Endothelial cell of umbilical vein (primary cell): ENCODE measurements at regions not wholly inside any gene's neighbourhood (a gene's known extent, or its start where the extent isn't known, plus 50 kb on each side); places are given as distances from the start of the nearest gene placed in this dataset.

ENCODE experiments used
- BruUV-seq: library from RNA; stranded (reverse); fragments of 400-500 nt; replicated peaks from 2 replicates; lab custom pipeline; 2021; lab: Mats Ljungman, UMichigan
- CTCF ChIA-PET: fragments of 300-600, 350-600 bp; sonication (Branson Sonifier 250); formaldehyde crosslinking; loops from one replicate; lab custom pipeline; 2021; ENCODE audit warnings: antibody characterized with exemption, inconsistent platforms; lab: Charles Lee
- POLR2A ChIA-PET: fragments of 300-600, 350-600 bp; sonication (Branson Sonifier 250); formaldehyde crosslinking; loops from one replicate; lab custom pipeline; 2021; ENCODE audit warnings: antibody characterized with exemption, inconsistent platforms; lab: Charles Lee
- DNase-seq: peaks from one replicate; pipeline ENCODE4 v3.0.0-alpha.2; 2011; ENCODE audit warnings: low read depth, low spot score
- FAIRE-seq: peaks from 2 replicates; lab custom pipeline; 2011; peaks lifted over from hg19 to GRCh38; lab: Jason Lieb, UNC
- H2AFZ ChIP-seq: 2 replicates; pipeline ENCODE4 v1.6.0; 2012; ENCODE audit warnings: low read depth, low read length, control low read depth, inconsistent platforms
- H3K27ac ChIP-seq: 2 replicates; pipeline ENCODE4 v1.5.1; 2011; ENCODE audit warnings: low read depth, mild to moderate bottlenecking, control low read depth, low read length, moderate library complexity; ENCODE audit not compliant: insufficient read depth
- H3K27me3 ChIP-seq, 2 experiments: 2 replicates each; pipeline versions ENCODE4 v1.6.0 to v1.6.1; 2011; ENCODE audit warnings: low read length in 2 of 2, mixed read lengths in 1 of 2; ENCODE audit not compliant: control insufficient read depth in 2 of 2, insufficient read depth in 2 of 2
- H3K36me3 ChIP-seq, 2 experiments: 2 replicates in 1 of 2; 3 replicates in 1 of 2; pipeline ENCODE4 v1.5.1; 2011; ENCODE audit warnings: low read length in 2 of 2, mild to moderate bottlenecking in 1 of 2, moderate library complexity in 1 of 2; ENCODE audit not compliant: control insufficient read depth in 2 of 2, insufficient read depth in 2 of 2; ENCODE audit errors: extremely low read depth in 1 of 2
- H3K4me1 ChIP-seq: 3 replicates; pipeline ENCODE4 v1.5.1; 2011; ENCODE audit warnings: mild to moderate bottlenecking, low read length; ENCODE audit not compliant: control insufficient read depth, insufficient read depth; ENCODE audit errors: extremely low read depth
- H3K4me2 ChIP-seq: 2 replicates; pipeline ENCODE4 v1.6.1; 2011; ENCODE audit warnings: low read length, control low read depth, mixed read lengths; ENCODE audit not compliant: insufficient read depth
- H3K4me3 ChIP-seq, 3 experiments: fragments of 200-600 bp in 1 of 3; sonication (generic), shearing (Covaris generic) in 1 of 3; replicated peaks in 1 of 3; 2 replicates each; pipeline ENCODE4 v1.5.1; 2011 to 2016; ENCODE audit warnings: control low read depth in 3 of 3, low read length in 3 of 3, mild to moderate bottlenecking in 2 of 3, inconsistent platforms in 1 of 3, low read depth in 1 of 3, moderate library complexity in 1 of 3; ENCODE audit not compliant: insufficient read depth in 1 of 3
- H3K79me2 ChIP-seq: 2 replicates; pipeline ENCODE4 v1.6.0; 2012; ENCODE audit warnings: low read length, inconsistent platforms; ENCODE audit not compliant: control insufficient read depth, insufficient read depth
- H3K9ac ChIP-seq: replicated peaks from 2 replicates; pipeline ENCODE3; 2011; ENCODE audit warnings: low read length, control low read depth; ENCODE audit not compliant: insufficient read depth; ENCODE audit errors: extremely low read depth
- H3K9me1 ChIP-seq: replicated peaks from 3 replicates; pipeline ENCODE4 v1.6.0; 2011; ENCODE audit warnings: mild to moderate bottlenecking, low read length; ENCODE audit not compliant: control insufficient read depth, insufficient read depth; ENCODE audit errors: extremely low read depth
- H3K9me3 ChIP-seq: replicated peaks from 2 replicates; pipeline ENCODE4 v1.5.1; 2012; ENCODE audit warnings: low read length, inconsistent platforms; ENCODE audit not compliant: control insufficient read depth, insufficient read depth
- H4K20me1 ChIP-seq: replicated peaks from 2 replicates; pipeline ENCODE3; 2011; ENCODE audit warnings: mild to moderate bottlenecking, low read length; ENCODE audit not compliant: control insufficient read depth, insufficient read depth; ENCODE audit errors: extremely low read depth
- CTCF ChIP-seq, 2 donors: IDR thresholded peaks; 1 replicate in 1 of 2; 2 replicates in 1 of 2; pipeline ENCODE4 v1.5.1; 2011; ENCODE audit warnings: low read length in 2 of 2, mild to moderate bottlenecking in 2 of 2, moderate library complexity in 2 of 2, control low read depth in 1 of 2, inconsistent platforms in 1 of 2, low read depth in 1 of 2; ENCODE audit not compliant: insufficient read depth in 1 of 2; ENCODE audit errors: extremely low read depth in 1 of 2
- EZH2 ChIP-seq: IDR thresholded peaks from 2 replicates; pipeline ENCODE4 v1.6.1; 2012; ENCODE audit warnings: borderline replicate concordance, low read depth, mild to moderate bottlenecking, moderate library complexity, low read length, inconsistent platforms; ENCODE audit not compliant: severe bottlenecking
- FOS ChIP-seq: IDR thresholded peaks from 2 replicates; pipeline ENCODE4 v1.6.1; 2011; ENCODE audit warnings: mild to moderate bottlenecking, low read length, moderate library complexity, borderline replicate concordance; ENCODE audit not compliant: insufficient read depth
- GATA2 ChIP-seq: IDR thresholded peaks from 2 replicates; pipeline ENCODE4 v1.7.0; 2011; ENCODE audit warnings: low read depth, mild to moderate bottlenecking, moderate library complexity, mixed read lengths, low read length; ENCODE audit not compliant: insufficient read length, insufficient read depth
- JUN ChIP-seq: IDR thresholded peaks from 2 replicates; pipeline ENCODE4 v1.6.1; 2011; ENCODE audit warnings: borderline replicate concordance, low read depth; ENCODE audit not compliant: insufficient read length, insufficient read depth
- MAX ChIP-seq: IDR thresholded peaks from 2 replicates; pipeline ENCODE4 v1.6.1; 2011; ENCODE audit not compliant: insufficient read depth, insufficient read length
- MYC ChIP-seq: IDR thresholded peaks from one replicate; pipeline ENCODE4 v1.6.1; 2011; ENCODE audit warnings: mild to moderate bottlenecking, low read depth, low read length
- POLR2A ChIP-seq: IDR thresholded peaks from 2 replicates; pipeline ENCODE4 v1.6.1; 2012; ENCODE audit warnings: low read depth, mild to moderate bottlenecking, control low read depth, low read length
- POLR2AphosphoS5 ChIP-seq: IDR thresholded peaks from 2 replicates; pipeline ENCODE4 v1.6.1; 2012; ENCODE audit warnings: low read depth, mild to moderate bottlenecking, control low read depth, low read length, moderate library complexity; ENCODE audit not compliant: insufficient read depth
- dilution Hi-C: fragments of 300-500 bp; cut with MboI; formaldehyde crosslinking; loops from one replicate; pipeline ENCODE4 v1.15.0; 2019; ENCODE audit warnings: low sequenced_read_pairs; ENCODE audit not compliant: extremely low pct_ligation_motif_present
- intact Hi-C: fragments of 100-400 bp; cut with micrococcal nuclease; formaldehyde crosslinking; loops from one replicate; pipeline ENCODE4 v1.10.0; 2022

GRCh38 chr4:129842096-129842495 is 746.1 kb downstream of the C4orf33 start:
- Histone ChIP-seq H3K27ac (no peak overlapping the region), H3K9me3 (no peaks in the 10 kb centered on the region), H2AFZ (no peak overlapping the region), H3K9me1 (no peaks in the 10 kb centered on the region), H3K4me1 (no peaks in the 10 kb centered on the region), H3K4me2 (no peak overlapping the region), H4K20me1 (no peaks in the 10 kb centered on the region), H3K79me2 (no peaks in the 10 kb centered on the region), H3K9ac (no peak overlapping the region), H3K4me3 (no peak overlapping the region), H3K36me3 (no peaks in the 10 kb centered on the region), H3K27me3 (no peaks in the 10 kb centered on the region)
- POLR2A ChIA-PET: no interaction called here
- DNase-seq: no peak
- CTCF ChIA-PET: no interaction called here
- no peak for FAIRE-seq
- TF ChIP-seq MYC (no peak), CTCF (IDR thresholded peaks at IDR 0.05; ENCODE audit: extremely low read depth in 1 of 2, insufficient read depth in 1 of 2, low read depth in 1 of 2, low read length in 2 of 2) (no peak), POLR2AphosphoS5 (no peak), GATA2 (no peak), MAX (no peak), FOS (no peak), JUN (no peak), POLR2A (no peak), EZH2 (no peak)
- dilution Hi-C loops: no loop called here
- BruUV-seq: no TSS peak
- intact Hi-C loops: no loop called here
